T-helper 17 cell (primary cell): ENCODE measurements at regions not wholly inside any gene's neighbourhood (a gene's known extent, or its start where the extent isn't known, plus 50 kb on each side); places are given as distances from the start of the nearest gene placed in this dataset.
"Not testable (repeated sequence)": the region's sequence is repeated elsewhere in the genome, so short reads cannot be mapped to it uniquely, and the experiment has no call there.

Experiments used
- ATAC-seq: fragments of 150-1000 bp; cut with Tn5 transposase; 2 replicates; pipeline ENCODE4 v1.10.0; 2021; ENCODE audit warnings: mild to moderate bottlenecking, moderate library complexity
- DNase-seq, 3 donors: peaks; one replicate each; pipeline versions ENCODE4 v3.0.0 to v3.0.0-alpha.2; 2020 to 2021
- H3K9me3 ChIP-seq: one replicate; pipeline ENCODE4 v1.7.0; 2013; ENCODE audit warnings: low read length, mild to moderate bottlenecking; ENCODE audit not compliant: control insufficient read depth, poor library complexity, severe bottlenecking
- H3K27ac Mint-ChIP-seq: one replicate; pipeline ENCODE4 v1.8.0; 2022; ENCODE audit warnings: mild to moderate bottlenecking, moderate library complexity, mixed read lengths
- H3K27me3 Mint-ChIP-seq: one replicate; pipeline ENCODE4 v1.8.0; 2022; ENCODE audit warnings: mixed read lengths
- H3K36me3 Mint-ChIP-seq: one replicate; pipeline ENCODE4 v1.8.0; 2022; ENCODE audit warnings: low read depth, mixed read lengths
- H3K4me1 Mint-ChIP-seq: one replicate; pipeline ENCODE4 v1.8.0; 2022; ENCODE audit warnings: mild to moderate bottlenecking, mixed read lengths
- H3K4me3 Mint-ChIP-seq: one replicate; pipeline ENCODE4 v1.8.0; 2022; ENCODE audit warnings: mild to moderate bottlenecking, moderate library complexity, mixed read lengths

DNA sequence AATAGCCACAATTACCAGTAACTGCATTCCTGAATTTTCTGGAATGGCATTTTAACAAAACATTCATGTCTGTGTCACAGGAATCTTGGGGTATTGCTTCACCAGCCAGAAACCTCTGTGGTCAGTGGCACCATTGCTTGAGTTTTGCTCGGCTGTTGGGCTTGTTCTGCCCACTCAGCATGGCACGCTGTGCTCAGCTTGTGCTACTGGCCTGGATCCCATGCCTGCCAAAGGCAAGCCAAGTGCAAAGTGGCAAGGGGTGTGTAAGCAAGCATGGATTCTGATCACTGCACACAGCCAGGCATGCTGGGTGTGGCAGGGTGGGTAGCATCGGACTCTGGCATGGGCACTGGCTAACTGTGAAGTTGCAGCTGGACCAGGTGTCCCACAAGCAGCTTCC, 1150.9 kb downstream of the MRPL39 start:
- Mint-ChIP-seq H3K36me3 (no peaks in the 10 kb centered on the region), H3K27ac (no peak overlapping the region), H3K4me3 (no peak overlapping the region), H3K27me3 (no peaks in the 10 kb centered on the region), H3K4me1 (no peaks in the 10 kb centered on the region)
- no peaks in the 10 kb centered on the region for H3K9me3 ChIP-seq
- no peak for DNase-seq
- no peak for ATAC-seq

DNA sequence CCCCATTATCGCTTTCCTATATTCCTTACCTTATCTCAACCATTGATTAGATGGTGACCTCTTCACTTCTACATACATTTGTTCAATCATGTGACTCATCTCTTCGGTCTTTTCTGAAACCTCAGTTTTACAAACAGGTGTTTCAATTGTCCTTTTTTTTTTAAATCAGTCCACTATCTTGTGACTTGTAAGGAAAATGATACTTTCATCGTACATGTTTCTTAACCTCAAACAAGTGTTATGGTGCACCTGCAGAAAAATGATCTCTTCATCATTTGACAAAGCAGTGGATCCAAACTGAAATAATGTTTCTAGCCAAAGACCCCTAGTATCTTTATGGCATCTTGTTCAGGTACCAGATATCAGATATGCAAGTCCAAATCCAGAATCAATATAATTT, 1157.2 kb downstream of the MRPL39 start:
- Mint-ChIP-seq H3K36me3 (no peaks in the 10 kb centered on the region), H3K27me3 (no peaks in the 10 kb centered on the region), H3K4me3 (no peak overlapping the region), H3K4me1 (no peaks in the 10 kb centered on the region), H3K27ac (no peak overlapping the region)
- DNase-seq: no peak
- no peak for ATAC-seq
- H3K9me3 ChIP-seq: no peaks in the 10 kb centered on the region

DNA sequence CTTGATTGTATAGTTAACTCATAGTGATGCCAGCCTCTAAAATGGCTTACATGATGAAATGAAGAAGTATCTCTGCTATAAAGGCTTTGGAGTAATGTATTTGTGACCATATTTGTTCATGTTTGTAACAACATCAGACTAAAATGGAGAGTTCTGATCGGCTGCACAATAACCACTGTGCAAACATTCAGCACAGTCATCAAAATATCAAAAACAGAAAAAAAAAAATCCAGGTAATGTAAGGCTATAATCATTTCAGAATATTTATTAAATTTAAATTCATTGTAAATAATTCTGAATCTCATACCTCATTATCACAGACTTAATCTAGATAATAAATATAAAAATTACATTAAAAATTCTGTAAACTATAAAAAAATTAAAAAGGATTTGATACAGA, 1161.8 kb downstream of the MRPL39 start:
- no peaks in the 10 kb centered on the region for H3K9me3 ChIP-seq
- H3K27ac Mint-ChIP-seq: no peak overlapping the region
- H3K4me1 Mint-ChIP-seq: no peaks in the 10 kb centered on the region
- H3K27me3 Mint-ChIP-seq: no peaks in the 10 kb centered on the region
- ATAC-seq (no peak), DNase-seq (no peak)
- H3K36me3 Mint-ChIP-seq: no peaks in the 10 kb centered on the region
- no peak overlapping the region for H3K4me3 Mint-ChIP-seq

DNA sequence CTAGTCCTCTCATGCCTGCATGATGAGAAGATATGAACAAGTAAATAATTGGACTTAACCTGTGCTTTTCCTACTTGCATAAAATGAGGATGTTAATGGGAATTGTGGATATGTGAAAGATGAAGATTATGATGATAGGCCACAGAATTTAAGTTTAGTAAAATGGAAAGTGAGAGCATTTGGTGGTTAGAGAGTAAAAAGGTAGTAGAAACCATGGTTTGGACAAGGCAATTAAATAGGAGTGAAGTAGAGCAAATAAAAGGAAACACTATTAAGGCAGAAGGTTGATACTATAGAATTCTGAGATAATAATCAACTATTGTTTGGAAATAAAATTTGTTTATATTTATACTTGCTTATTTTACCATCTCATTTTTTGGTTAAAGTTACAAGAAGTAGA, 1162.5 kb downstream of the MRPL39 start:
- no peaks in the 10 kb centered on the region for H3K27me3 Mint-ChIP-seq
- H3K36me3 Mint-ChIP-seq: no peaks in the 10 kb centered on the region
- H3K9me3 ChIP-seq: no peaks in the 10 kb centered on the region
- DNase-seq (no peak), ATAC-seq (no peak)
- no peaks in the 10 kb centered on the region for H3K4me1 Mint-ChIP-seq
- no peak overlapping the region for H3K27ac Mint-ChIP-seq
- no peak overlapping the region for H3K4me3 Mint-ChIP-seq

DNA sequence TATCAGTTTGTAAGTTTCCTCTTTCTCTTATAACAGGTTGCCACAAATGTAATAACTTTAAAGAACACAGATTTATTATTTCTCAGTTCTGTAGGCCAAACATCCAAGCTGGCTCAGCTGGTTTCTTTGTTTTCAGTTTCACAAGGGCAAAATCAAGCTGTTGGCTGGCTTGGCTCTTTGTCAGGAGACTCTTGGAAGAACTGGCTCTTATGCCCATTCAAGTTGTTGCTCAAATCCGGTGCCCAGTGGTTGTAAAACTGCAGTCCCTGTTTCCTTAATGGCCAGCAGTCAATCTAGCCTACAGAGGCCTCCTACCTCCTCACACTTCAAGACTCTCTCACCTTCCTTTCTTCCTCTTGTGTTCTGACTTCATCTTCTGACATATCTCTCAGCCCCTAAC, 1171.0 kb downstream of the MRPL39 start:
- no peak for ATAC-seq
- no peaks in the 10 kb centered on the region for H3K9me3 ChIP-seq
- Mint-ChIP-seq H3K36me3 (no peaks in the 10 kb centered on the region), H3K27ac (no peak overlapping the region), H3K27me3 (no peaks in the 10 kb centered on the region), H3K4me1 (no peaks in the 10 kb centered on the region), H3K4me3 (no peak overlapping the region)
- DNase-seq: no peak

DNA sequence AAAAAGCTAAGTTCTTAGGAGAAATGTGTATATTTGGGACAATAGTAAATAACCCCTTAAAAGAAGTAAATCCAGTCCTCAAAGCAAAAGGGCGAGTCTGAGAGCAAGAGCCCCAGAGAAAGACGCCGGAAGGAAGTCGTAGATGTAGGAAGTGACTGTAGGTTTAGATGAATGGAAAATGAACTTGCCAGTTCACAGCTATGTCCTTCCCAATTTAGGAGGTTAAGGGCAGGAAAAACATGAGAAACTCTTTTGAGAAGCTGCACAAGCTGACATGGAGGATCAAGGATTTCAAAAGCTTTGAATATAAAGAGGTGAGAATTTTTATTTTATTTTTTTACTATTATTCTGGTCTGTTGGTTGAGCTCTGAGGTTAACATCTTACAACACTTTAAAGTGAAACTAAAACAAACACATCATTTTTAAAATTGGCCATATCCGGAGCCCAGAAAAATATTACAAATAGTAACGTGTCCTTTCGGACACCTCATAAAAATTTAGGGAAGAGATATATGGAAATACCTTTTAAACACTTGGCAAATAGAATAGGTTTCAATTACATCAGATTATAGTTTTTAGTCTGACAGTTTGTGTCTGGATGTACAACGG, 1178.6 kb downstream of the MRPL39 start:
- H3K36me3 Mint-ChIP-seq: no peaks in the 10 kb centered on the region
- H3K4me1 Mint-ChIP-seq: no peaks in the 10 kb centered on the region
- ATAC-seq (no peak), DNase-seq (no peak)
- H3K27ac Mint-ChIP-seq: no peak overlapping the region
- no peaks in the 10 kb centered on the region for H3K27me3 Mint-ChIP-seq
- no peaks in the 10 kb centered on the region for H3K9me3 ChIP-seq
- H3K4me3 Mint-ChIP-seq: peak overlapping the region; percentile 62

DNA sequence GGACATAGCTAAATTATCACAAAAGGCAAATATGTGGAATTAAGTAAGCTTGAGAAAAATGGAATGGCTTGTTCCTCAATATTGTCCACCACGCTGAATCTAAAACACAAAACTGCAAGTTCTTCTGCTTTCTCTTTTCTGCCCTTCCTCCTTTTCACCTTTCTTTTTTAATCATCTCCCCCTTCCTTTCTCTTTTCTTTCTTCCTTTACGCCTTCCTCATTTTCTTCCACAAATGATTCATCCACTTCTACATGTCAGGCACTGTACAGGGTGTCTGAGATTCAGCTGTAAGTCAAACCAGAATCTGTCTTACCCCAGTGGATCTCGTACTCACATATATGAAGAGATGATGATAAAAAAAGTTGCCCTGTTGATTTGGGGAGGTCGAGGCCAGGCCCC, 1182.5 kb downstream of the MRPL39 start:
- Mint-ChIP-seq H3K4me3 (no peak overlapping the region), H3K4me1 (no peaks in the 10 kb centered on the region), H3K27ac (no peak overlapping the region), H3K27me3 (no peaks in the 10 kb centered on the region), H3K36me3 (no peaks in the 10 kb centered on the region)
- DNase-seq (no peak), ATAC-seq (no peak)
- H3K9me3 ChIP-seq: no peaks in the 10 kb centered on the region

DNA sequence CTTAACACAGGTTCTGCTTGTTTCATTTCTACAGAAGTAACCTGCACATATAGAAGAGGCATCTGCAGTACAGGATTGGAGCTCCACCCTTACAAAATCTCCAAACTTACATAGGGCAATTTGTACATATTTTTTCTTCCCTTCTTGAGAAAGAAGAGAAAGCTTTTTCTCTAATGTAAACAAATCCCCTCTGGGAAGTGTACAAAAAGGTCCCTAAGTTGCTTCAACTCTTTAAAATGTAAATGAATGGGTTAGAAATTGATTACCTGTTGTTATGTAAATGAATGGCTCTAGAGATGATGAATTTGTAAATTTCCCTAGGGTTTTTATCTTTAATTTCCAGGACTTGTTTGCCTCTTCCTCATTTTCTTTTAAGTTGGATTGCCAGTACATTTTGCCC, 1183.7 kb downstream of the MRPL39 start:
- Mint-ChIP-seq H3K36me3 (no peaks in the 10 kb centered on the region), H3K27ac (no peak overlapping the region), H3K27me3 (no peaks in the 10 kb centered on the region), H3K4me3 (no peak overlapping the region), H3K4me1 (no peaks in the 10 kb centered on the region)
- no peaks in the 10 kb centered on the region for H3K9me3 ChIP-seq
- ATAC-seq: no peak
- DNase-seq: no peak

DNA sequence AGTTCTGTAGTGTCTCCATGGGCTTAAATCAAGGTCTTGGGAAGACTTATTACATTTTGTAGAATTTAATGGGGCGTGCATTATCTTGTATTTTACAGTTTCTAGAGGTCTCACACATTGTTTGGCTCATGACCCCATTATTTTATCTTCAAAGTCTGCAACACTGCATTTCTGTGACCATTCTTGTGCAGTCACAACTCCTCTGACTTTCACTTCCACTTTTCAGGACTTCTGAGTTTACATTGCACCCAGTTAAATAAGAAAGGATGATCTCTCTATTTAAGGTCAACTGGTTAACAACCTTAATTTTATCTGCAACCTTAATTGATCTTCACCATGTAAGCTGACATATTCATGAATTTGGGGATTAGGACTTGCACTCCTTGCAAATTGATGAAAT, 1186.6 kb downstream of the MRPL39 start:
- Mint-ChIP-seq H3K4me3 (no peak overlapping the region), H3K36me3 (no peaks in the 10 kb centered on the region), H3K27ac (no peak overlapping the region), H3K4me1 (no peaks in the 10 kb centered on the region), H3K27me3 (no peaks in the 10 kb centered on the region)
- DNase-seq (no peak), ATAC-seq (no peak)
- no peaks in the 10 kb centered on the region for H3K9me3 ChIP-seq

DNA sequence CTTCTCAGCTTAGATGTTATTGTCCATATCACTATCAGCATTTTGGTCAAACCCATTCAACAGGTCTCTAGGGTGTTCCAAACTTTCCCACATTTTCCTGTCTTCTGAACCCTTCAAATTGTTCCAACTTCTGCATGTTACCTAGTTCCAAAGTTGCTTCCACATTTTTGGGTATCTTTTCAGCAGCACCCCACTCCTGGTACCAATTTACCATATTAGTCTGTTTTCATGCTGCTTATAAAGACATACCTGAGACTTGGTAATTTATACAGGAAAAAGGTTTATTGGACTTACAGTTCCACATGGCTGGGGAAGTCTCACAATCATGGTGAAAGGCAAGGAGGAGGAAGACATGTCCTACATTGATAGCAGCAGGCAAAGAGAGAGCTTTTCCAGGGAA, 1187.6 kb downstream of the MRPL39 start:
- not testable (repeated sequence) for H3K9me3 ChIP-seq, H3K4me3 Mint-ChIP-seq, H3K27ac Mint-ChIP-seq, H3K36me3 Mint-ChIP-seq, H3K27me3 Mint-ChIP-seq, DNase-seq, ATAC-seq, H3K4me1 Mint-ChIP-seq

DNA sequence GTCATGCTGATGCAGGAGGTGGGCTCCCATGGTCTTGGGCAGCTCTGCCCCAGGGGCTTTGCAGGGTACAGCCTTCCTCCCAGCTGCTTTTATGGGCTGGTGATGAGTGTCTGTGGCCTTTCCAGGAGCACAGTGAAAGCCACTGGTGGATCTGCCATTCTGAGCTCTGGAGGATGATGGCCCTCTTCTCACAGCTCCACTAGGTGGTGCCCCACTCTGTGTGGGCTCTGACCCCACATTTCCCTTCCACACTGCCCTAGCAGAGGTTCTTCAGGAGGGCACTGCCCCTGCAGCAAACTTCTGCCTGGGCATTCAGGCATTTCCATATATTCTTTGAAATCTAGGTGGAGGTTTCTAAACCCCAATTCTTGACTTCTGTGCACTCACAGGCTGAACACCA, 1188.6 kb downstream of the MRPL39 start:
- Mint-ChIP-seq H3K4me1 (no peaks in the 10 kb centered on the region), H3K36me3 (no peaks in the 10 kb centered on the region), H3K27me3 (no peaks in the 10 kb centered on the region), H3K27ac (no peak overlapping the region), H3K4me3 (no peak overlapping the region)
- H3K9me3 ChIP-seq: no peaks in the 10 kb centered on the region
- ATAC-seq (no peak), DNase-seq (no peak)

DNA sequence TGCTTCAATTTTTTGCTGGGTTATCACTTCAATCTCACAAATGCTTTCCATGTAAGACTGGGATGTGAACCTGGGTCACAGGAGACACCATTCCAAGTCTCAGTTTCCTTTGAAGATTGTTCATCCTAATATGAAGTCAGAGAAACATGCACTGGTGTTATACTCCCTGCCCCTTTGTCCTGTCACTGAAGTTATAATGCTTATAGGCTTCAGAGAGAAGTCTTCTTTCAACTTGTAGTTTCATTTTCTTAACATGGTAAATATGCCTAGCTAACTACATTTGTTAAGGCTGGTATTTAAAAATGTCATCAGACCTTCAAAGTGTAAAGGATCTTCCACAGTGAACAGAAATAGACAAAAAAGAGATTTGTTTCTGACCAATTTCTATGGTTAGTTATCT, 1195.9 kb downstream of the MRPL39 start:
- no peak overlapping the region for H3K27ac Mint-ChIP-seq
- no peaks in the 10 kb centered on the region for H3K36me3 Mint-ChIP-seq
- ATAC-seq: no peak
- DNase-seq: no peak
- no peak overlapping the region for H3K4me3 Mint-ChIP-seq
- H3K9me3 ChIP-seq: peaks cover 3% of the 10 kb centered on the region
- no peaks in the 10 kb centered on the region for H3K4me1 Mint-ChIP-seq
- H3K27me3 Mint-ChIP-seq: no peaks in the 10 kb centered on the region

DNA sequence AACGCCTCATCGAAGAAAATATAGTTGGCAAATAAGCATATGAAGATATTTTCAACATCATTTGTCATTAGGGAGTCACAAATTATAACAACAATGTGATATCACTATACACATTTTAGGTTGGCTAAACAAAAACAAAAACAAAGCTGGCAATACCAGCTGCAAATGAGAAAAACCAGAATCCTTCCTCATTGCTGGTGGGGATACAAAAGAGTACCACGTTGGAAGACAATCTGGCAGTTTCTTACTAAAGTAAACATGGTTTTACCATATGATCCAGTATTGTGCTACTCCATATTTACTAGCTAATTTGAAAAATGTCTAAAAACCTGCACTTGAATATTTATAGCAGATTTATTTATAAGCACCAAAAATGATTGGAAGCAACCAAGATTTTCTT, 1204.1 kb downstream of the MRPL39 start:
- H3K36me3 Mint-ChIP-seq: no peaks in the 10 kb centered on the region
- H3K4me3 Mint-ChIP-seq: no peak overlapping the region
- DNase-seq (no peak), ATAC-seq (no peak)
- no peaks in the 10 kb centered on the region for H3K4me1 Mint-ChIP-seq
- H3K27me3 Mint-ChIP-seq: no peaks in the 10 kb centered on the region
- no peak overlapping the region for H3K27ac Mint-ChIP-seq
- H3K9me3 ChIP-seq: no peaks in the 10 kb centered on the region

DNA sequence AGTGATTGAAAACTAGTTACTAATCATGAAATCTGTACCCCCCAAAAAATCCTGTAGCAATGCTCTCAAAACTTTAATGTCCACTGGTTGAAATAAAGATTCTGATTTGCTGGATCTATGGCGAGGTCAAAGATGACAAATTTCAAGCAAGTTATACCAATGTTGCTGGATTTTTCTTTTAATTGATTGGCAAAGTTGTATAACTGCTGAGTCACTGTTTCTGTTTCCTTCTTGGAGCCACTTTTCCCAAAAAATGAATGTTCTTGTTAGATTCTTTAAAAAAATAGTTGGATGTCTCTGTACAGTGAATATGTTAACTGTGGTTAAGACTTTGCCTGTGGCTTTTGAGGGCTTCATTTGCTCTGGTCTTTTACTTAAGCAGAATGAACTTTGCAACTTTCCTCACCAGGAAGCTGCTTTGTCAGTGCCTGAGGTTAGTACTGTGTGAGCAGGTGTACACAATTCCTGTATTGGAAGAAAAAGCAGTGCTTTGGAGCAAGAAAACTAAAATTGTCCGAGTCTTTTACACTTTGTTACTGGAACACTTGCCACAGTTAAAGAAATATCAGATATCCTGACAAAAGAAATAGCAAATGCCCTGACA, 1211.9 kb downstream of the MRPL39 start:
- H3K4me1 Mint-ChIP-seq: no peaks in the 10 kb centered on the region
- H3K4me3 Mint-ChIP-seq: no peak overlapping the region
- H3K27me3 Mint-ChIP-seq: no peaks in the 10 kb centered on the region
- no peak overlapping the region for H3K27ac Mint-ChIP-seq
- no peak for ATAC-seq
- DNase-seq: no peak
- H3K36me3 Mint-ChIP-seq: no peaks in the 10 kb centered on the region
- H3K9me3 ChIP-seq: no peaks in the 10 kb centered on the region
